HPDE6-E6E7 (cell line): ENCODE measurements at regions not wholly inside any gene's neighbourhood (a gene's known extent, or its start where the extent isn't known, plus 50 kb on each side); places are given as distances from the start of the nearest gene placed in this dataset.
"Not testable (repeated sequence)": the region's sequence is repeated elsewhere in the genome, so short reads cannot be mapped to it uniquely, and the experiment has no call there.

ENCODE experiments used
- DNase-seq: peaks from one replicate; pipeline ENCODE4 v3.0.0; 2011; ENCODE audit warnings: missing footprints; ENCODE audit errors: extremely low spot score

- DNase-seq = no peak
Measured at GRCh38 chr15:19899021-19899824, 642.4 kb downstream of the GOLGA6L6 start.

- DNase-seq = not testable (repeated sequence)
Measured at GRCh38 chr15:19888811-19889210, 652.8 kb downstream of the GOLGA6L6 start.

- DNase-seq = not testable (repeated sequence)
Measured at GRCh38 chr15:19844061-19844460, 697.5 kb downstream of the GOLGA6L6 start.
